Osteocyte (in vitro differentiated cells): ENCODE measurements at regions not wholly inside any gene's neighbourhood (a gene's known extent, or its start where the extent isn't known, plus 50 kb on each side); places are given as distances from the start of the nearest gene placed in this dataset.
"Not testable (repeated sequence)": the region's sequence is repeated elsewhere in the genome, so short reads cannot be mapped to it uniquely, and the experiment has no call there.

ENCODE experiments used
- DNase-seq: peaks from one replicate; pipeline ENCODE4 v3.0.0; 2021; ENCODE audit warnings: mixed read lengths; ENCODE audit not compliant: unreplicated experiment; ENCODE audit errors: extremely low spot score
- H3K27ac Mint-ChIP-seq: one replicate; pipeline ENCODE4 v1.8.0; 2021; ENCODE audit warnings: mild to moderate bottlenecking, mixed read lengths; ENCODE audit not compliant: unreplicated experiment
- H3K27me3 Mint-ChIP-seq: one replicate; pipeline ENCODE4 v1.8.0; 2021; ENCODE audit warnings: mixed read lengths; ENCODE audit not compliant: unreplicated experiment
- H3K36me3 Mint-ChIP-seq: one replicate; pipeline ENCODE4 v1.8.0; 2021; ENCODE audit warnings: mixed read lengths; ENCODE audit not compliant: unreplicated experiment
- H3K4me1 Mint-ChIP-seq: one replicate; pipeline ENCODE4 v1.8.0; 2021; ENCODE audit warnings: mixed read lengths; ENCODE audit not compliant: unreplicated experiment
- H3K4me3 Mint-ChIP-seq: one replicate; pipeline ENCODE4 v1.8.0; 2021; ENCODE audit warnings: mild to moderate bottlenecking, moderate library complexity, mixed read lengths; ENCODE audit not compliant: unreplicated experiment
- H3K9me3 Mint-ChIP-seq: one replicate; pipeline ENCODE4 v1.8.0; 2021; ENCODE audit warnings: mixed read lengths; ENCODE audit not compliant: unreplicated experiment
- TF ChIP-seq, protein P1 (sequence below): fragments of 200-600 bp; sonication (generic); IDR thresholded peaks from 2 replicates; pipeline ENCODE4 v1.5.0; 2021; ENCODE audit warnings: antibody characterized with exemption, mild to moderate bottlenecking, moderate library complexity

- H3K4me1 Mint-ChIP-seq: no peaks in the 10 kb centered on the region
- TF ChIP-seq, protein P1, sequence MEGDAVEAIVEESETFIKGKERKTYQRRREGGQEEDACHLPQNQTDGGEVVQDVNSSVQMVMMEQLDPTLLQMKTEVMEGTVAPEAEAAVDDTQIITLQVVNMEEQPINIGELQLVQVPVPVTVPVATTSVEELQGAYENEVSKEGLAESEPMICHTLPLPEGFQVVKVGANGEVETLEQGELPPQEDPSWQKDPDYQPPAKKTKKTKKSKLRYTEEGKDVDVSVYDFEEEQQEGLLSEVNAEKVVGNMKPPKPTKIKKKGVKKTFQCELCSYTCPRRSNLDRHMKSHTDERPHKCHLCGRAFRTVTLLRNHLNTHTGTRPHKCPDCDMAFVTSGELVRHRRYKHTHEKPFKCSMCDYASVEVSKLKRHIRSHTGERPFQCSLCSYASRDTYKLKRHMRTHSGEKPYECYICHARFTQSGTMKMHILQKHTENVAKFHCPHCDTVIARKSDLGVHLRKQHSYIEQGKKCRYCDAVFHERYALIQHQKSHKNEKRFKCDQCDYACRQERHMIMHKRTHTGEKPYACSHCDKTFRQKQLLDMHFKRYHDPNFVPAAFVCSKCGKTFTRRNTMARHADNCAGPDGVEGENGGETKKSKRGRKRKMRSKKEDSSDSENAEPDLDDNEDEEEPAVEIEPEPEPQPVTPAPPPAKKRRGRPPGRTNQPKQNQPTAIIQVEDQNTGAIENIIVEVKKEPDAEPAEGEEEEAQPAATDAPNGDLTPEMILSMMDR: no peak
- H3K27ac Mint-ChIP-seq: no peak overlapping the region
- no peak for DNase-seq
- H3K27me3 Mint-ChIP-seq: no peaks in the 10 kb centered on the region
- H3K9me3 Mint-ChIP-seq: peaks cover 8% of the 10 kb centered on the region
- no peaks in the 10 kb centered on the region for H3K36me3 Mint-ChIP-seq
- H3K4me3 Mint-ChIP-seq: no peak overlapping the region
These were observed 2034.2 kb upstream of the PRR20A start for GRCh38 chr13:55106509-55106908.

DNA sequence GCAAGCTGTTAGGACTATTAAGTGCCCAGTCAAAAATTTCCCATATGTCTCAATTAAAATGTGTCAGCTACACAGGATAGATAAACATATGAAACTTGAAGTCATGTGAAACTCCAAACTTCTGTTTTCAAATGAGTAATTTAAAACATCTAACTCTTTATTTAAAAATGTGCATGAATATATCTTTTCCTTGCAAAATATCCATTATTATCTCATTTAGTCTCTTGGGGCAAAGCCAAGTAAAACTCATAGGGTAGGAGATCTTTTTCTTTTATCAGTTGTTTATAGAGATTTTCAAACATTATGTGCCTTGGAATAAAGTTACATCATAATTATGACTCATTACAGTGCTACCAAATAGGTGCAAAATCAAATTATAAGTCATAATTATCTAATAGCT is 2020.1 kb upstream of the PRR20A start:
- Mint-ChIP-seq H3K27ac (no peak overlapping the region), H3K36me3 (no peaks in the 10 kb centered on the region), H3K4me3 (no peak overlapping the region), H3K4me1 (no peaks in the 10 kb centered on the region), H3K9me3 (no peaks in the 10 kb centered on the region), H3K27me3 (no peaks in the 10 kb centered on the region)
- TF ChIP-seq, protein P1: no peak
- DNase-seq: no peak

DNA sequence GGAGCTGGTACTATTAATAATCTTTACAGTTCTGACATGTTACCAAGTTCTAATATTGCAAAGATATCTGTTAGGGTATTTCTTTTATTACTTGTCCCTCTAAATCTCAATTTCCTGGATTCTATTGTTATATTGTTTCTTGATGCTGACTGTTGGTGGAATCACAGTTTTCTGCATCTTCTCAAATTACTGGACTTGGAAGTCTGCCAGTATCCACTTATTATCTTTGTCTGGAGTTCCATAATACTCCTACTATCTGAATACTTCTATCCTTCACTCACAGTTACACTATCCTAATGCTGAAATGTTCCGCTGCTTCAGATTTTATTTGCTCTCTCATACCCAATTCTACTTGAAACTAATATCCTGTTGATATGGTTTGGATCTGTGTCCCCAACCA is 1985.7 kb upstream of the PRR20A start:
- TF ChIP-seq, protein P1: no peak
- Mint-ChIP-seq H3K4me3 (no peak overlapping the region), H3K9me3 (peaks cover 15% of the 10 kb centered on the region), H3K27me3 (no peaks in the 10 kb centered on the region), H3K36me3 (no peaks in the 10 kb centered on the region), H3K4me1 (no peaks in the 10 kb centered on the region), H3K27ac (no peak overlapping the region)
- DNase-seq: no peak

- H3K36me3 Mint-ChIP-seq: no peaks in the 10 kb centered on the region
- H3K9me3 Mint-ChIP-seq: peaks cover 15% of the 10 kb centered on the region
These were observed 1981.0 kb upstream of the PRR20A start for GRCh38 chr13:55159765-55160164.

GRCh38 chr13:55160867-55161266 is 1979.9 kb upstream of the PRR20A start:
- no peaks in the 10 kb centered on the region for H3K36me3 Mint-ChIP-seq
- no peaks in the 10 kb centered on the region for H3K4me1 Mint-ChIP-seq
- TF ChIP-seq, protein P1: no peak
- H3K4me3 Mint-ChIP-seq: no peak overlapping the region
- no peaks in the 10 kb centered on the region for H3K27me3 Mint-ChIP-seq
- H3K27ac Mint-ChIP-seq: no peak overlapping the region
- peaks cover 18% of the 10 kb centered on the region for H3K9me3 Mint-ChIP-seq
- DNase-seq: no peak

More at GRCh38 chr13:55159765-55160164, 1981.0 kb upstream of the PRR20A start:
- no peak for DNase-seq
- Mint-ChIP-seq H3K27ac (no peak overlapping the region), H3K27me3 (no peaks in the 10 kb centered on the region), H3K4me1 (no peaks in the 10 kb centered on the region), H3K4me3 (no peak overlapping the region)
- TF ChIP-seq, protein P1: no peak

GRCh38 chr13:55178582-55178981 is 1962.1 kb upstream of the PRR20A start:
- not testable (repeated sequence) for H3K27me3 Mint-ChIP-seq, DNase-seq, H3K4me3 Mint-ChIP-seq, H3K36me3 Mint-ChIP-seq, H3K4me1 Mint-ChIP-seq, H3K27ac Mint-ChIP-seq
- H3K9me3 Mint-ChIP-seq: peaks cover 10% of the 10 kb centered on the region
